Activated T-cell treated with anti-CD3 and anti-CD28 coated beads, Interleukin-2, amount 50 U/mL, for 24 hours (primary cell): ENCODE measurements at regions not wholly inside any gene's neighbourhood (a gene's known extent, or its start where the extent isn't known, plus 50 kb on each side); places are given as distances from the start of the nearest gene placed in this dataset.
"Not testable (repeated sequence)": the region's sequence is repeated elsewhere in the genome, so short reads cannot be mapped to it uniquely, and the experiment has no call there.

Experiments used
- DNase-seq: peaks from one replicate; pipeline ENCODE4 v3.0.0-alpha.2; 2020
- H3K27ac Mint-ChIP-seq: 2 replicates; pipeline ENCODE4 v1.8.0; 2020; ENCODE audit warnings: mild to moderate bottlenecking, mixed read lengths
- H3K27me3 Mint-ChIP-seq: 2 replicates; pipeline ENCODE4 v1.8.0; 2020; ENCODE audit warnings: mixed read lengths
- H3K36me3 Mint-ChIP-seq: 2 replicates; pipeline ENCODE4 v1.8.0; 2020; ENCODE audit warnings: low read depth, mixed read lengths
- H3K4me1 Mint-ChIP-seq: 2 replicates; pipeline ENCODE4 v1.8.0; 2020; ENCODE audit warnings: low read depth, mixed read lengths
- H3K4me3 Mint-ChIP-seq: 2 replicates; pipeline ENCODE4 v1.8.0; 2020; ENCODE audit warnings: mild to moderate bottlenecking, moderate library complexity, mixed read lengths
- H3K9me3 Mint-ChIP-seq: 2 replicates; pipeline ENCODE4 v1.8.0; 2020; ENCODE audit warnings: mixed read lengths

DNA sequence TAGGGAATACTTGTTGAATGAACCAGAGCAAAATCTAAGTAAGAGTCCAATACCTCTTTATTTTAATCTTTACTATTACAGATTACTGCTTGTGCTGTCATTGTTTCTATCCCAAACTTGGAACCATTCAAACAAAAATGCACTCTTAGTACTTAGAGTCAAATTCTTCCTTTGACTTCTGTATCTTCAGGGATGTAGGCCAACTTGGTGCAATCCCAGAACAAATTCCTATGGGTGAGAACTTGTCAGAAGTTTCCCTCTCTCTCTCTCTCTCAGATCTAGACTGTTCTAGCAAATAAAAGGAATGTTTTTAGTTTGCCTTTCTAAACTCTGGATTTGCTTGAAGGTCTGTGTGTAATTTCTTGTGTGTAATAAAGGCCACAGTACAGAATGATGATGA is 329.0 kb upstream of the TMTC4 start:
- peaks cover 6% of the 10 kb centered on the region for H3K27me3 Mint-ChIP-seq
- H3K9me3 Mint-ChIP-seq = no peaks in the 10 kb centered on the region
- H3K36me3 Mint-ChIP-seq = no peaks in the 10 kb centered on the region

DNA sequence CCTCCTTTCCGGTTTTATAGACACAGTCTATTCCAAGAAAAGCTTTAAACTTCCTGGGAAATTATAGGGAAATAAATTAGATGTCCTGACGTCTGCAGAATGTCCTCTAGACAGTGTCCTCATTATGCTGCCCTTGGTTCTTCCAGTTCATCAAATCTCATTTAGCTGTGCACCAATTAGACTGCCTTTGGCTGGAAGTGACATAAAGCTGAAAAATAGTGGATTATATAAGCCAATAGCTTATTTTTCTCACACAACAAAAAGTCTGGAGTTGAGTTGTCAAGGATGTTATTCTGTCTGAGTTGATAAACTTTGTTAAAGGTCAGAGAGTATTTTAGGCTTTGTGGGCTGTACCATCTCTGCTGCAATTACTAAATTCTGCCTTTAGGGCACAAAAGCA is 314.8 kb upstream of the TMTC4 start:
- Mint-ChIP-seq H3K4me3 (no peak overlapping the region), H3K9me3 (peaks cover 11% of the 10 kb centered on the region), H3K4me1 (no peaks in the 10 kb centered on the region), H3K36me3 (no peaks in the 10 kb centered on the region), H3K27ac (no peak overlapping the region), H3K27me3 (peaks cover 22% of the 10 kb centered on the region)
- DNase-seq = no peak

More for the DNA sequence above, 329.0 kb upstream of the TMTC4 start:
- no peak overlapping the region for H3K4me3 Mint-ChIP-seq
- DNase-seq = no peak
- no peaks in the 10 kb centered on the region for H3K4me1 Mint-ChIP-seq
- H3K27ac Mint-ChIP-seq = no peak overlapping the region

DNA sequence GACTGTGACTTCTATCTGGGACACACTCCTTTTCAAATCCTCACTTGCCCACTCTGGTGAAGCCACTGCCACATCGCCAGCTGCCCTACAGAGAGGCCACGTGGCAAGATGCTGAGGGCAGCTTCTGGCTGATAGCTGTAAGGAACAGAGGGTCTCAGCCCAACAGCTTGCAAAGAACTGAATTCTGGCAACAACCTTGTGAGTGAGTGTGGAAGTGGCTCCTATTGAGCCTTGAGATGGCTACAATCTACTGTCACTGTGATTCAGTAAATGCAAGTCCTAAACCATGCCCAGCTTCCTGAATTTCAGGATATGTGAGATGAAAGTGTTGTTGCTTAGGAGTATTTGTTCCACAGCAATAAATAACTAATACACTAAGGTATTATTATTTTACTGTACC is 314.3 kb upstream of the TMTC4 start:
- no peak for DNase-seq
- peaks cover 11% of the 10 kb centered on the region for H3K9me3 Mint-ChIP-seq
- H3K4me3 Mint-ChIP-seq = no peak overlapping the region
- peaks cover 22% of the 10 kb centered on the region for H3K27me3 Mint-ChIP-seq
- H3K27ac Mint-ChIP-seq = no peak overlapping the region
- H3K4me1 Mint-ChIP-seq = no peaks in the 10 kb centered on the region
- H3K36me3 Mint-ChIP-seq = no peaks in the 10 kb centered on the region

DNA sequence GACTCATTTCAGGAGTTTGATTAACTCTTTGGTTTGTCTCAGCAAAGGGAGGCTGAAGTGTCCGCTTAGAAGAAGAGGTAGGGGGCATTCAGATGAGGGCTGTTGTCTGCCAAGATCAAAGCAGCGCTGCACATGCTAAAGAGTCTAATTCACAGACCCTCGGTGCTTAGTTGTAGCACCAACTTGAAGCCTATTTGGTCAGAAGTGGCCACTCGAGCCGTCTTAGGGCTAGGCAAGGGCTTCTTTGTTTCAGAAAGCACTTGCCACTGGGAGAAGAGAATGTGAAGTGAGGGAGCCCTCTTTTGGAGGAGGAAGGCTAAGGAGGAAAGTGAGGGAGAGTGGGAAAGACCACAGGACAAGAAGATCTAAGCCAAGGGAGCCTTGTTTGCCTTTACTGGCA is 313.4 kb upstream of the TMTC4 start:
- no peak overlapping the region for H3K4me3 Mint-ChIP-seq
- H3K4me1 Mint-ChIP-seq = no peaks in the 10 kb centered on the region
- H3K36me3 Mint-ChIP-seq = no peaks in the 10 kb centered on the region
- peaks cover 25% of the 10 kb centered on the region for H3K27me3 Mint-ChIP-seq
- DNase-seq = no peak
- peaks cover 11% of the 10 kb centered on the region for H3K9me3 Mint-ChIP-seq
- no peak overlapping the region for H3K27ac Mint-ChIP-seq

DNA sequence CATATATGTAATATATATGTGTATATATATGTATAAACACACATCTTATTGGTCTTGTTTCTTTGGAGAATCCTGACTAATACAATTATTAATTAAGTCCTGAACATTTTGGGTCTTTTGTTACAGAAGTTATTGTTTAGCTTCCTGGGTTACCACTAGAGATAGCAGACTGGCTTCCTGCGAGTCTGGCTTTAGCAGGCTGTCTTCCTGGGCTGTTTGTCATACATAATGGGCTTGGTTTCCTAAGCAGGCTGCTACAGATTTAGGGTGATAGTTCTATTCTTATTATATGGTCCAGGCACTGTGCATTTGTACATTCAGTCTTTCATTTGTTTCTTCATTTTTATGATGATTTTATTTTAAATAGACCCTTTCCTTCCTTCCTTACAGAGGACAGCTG is 312.0 kb upstream of the TMTC4 start:
- DNase-seq = no peak
- Mint-ChIP-seq H3K4me3 (no peak overlapping the region), H3K4me1 (no peaks in the 10 kb centered on the region), H3K27me3 (peaks cover 22% of the 10 kb centered on the region), H3K27ac (no peak overlapping the region), H3K36me3 (no peaks in the 10 kb centered on the region), H3K9me3 (peaks cover 3% of the 10 kb centered on the region)

DNA sequence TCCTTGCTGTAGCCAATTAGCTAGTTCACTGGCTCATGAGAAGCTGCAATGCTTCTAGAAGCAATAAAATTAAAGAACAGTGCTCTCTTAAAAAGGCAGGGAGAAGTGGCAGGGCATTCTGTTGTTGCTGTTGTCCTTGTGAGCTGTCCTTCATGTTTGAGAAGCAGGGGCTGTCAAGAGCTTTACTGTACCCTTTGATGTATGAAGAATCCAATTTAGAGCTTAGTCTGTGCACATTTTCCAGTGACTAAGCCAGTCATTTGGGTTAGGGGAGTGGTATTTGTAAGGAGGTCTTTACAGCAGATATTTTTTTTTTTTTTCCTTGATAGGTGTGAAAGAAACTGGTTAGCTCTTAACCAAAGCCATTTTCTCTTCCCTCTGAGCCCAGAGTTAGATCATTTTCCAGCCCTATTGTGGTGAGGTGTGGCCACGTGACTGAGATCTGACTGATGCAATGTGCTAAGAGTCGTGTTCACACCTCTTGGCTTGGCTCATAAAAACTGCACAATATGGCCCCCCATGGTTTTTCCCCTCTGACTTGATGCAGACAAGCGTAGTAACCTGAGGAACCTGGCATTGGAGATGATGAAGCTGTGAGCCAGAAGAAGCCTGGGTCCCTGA is 309.6 kb upstream of the TMTC4 start:
- H3K4me1 Mint-ChIP-seq = no peaks in the 10 kb centered on the region
- no peak for DNase-seq
- H3K4me3 Mint-ChIP-seq = no peak overlapping the region
- H3K9me3 Mint-ChIP-seq = no peaks in the 10 kb centered on the region
- H3K27ac Mint-ChIP-seq = no peak overlapping the region
- peaks cover 18% of the 10 kb centered on the region for H3K27me3 Mint-ChIP-seq
- H3K36me3 Mint-ChIP-seq = no peaks in the 10 kb centered on the region

DNA sequence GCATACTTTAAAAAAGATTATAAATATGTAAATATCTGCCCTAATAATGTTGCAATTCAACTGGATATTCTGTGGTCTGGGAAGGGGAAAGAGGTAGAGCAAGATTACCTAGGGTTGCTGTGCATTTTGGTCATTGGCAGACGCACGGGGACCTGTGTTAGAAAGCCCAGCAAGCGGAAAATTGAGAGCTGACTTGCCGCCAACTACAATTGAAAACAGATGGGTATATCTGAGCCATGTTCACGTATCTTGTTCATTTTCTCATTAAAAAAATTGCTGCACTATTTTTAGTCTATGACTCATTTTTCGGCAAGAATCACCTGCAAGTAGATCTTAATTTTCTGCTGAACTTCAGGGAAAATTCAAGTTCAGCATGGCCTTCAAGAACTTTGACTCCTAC is 308.5 kb upstream of the TMTC4 start:
- no peak overlapping the region for H3K27ac Mint-ChIP-seq
- no peaks in the 10 kb centered on the region for H3K9me3 Mint-ChIP-seq
- no peaks in the 10 kb centered on the region for H3K4me1 Mint-ChIP-seq
- no peak for DNase-seq
- H3K27me3 Mint-ChIP-seq = peaks cover 22% of the 10 kb centered on the region
- H3K36me3 Mint-ChIP-seq = no peaks in the 10 kb centered on the region
- H3K4me3 Mint-ChIP-seq = no peak overlapping the region

DNA sequence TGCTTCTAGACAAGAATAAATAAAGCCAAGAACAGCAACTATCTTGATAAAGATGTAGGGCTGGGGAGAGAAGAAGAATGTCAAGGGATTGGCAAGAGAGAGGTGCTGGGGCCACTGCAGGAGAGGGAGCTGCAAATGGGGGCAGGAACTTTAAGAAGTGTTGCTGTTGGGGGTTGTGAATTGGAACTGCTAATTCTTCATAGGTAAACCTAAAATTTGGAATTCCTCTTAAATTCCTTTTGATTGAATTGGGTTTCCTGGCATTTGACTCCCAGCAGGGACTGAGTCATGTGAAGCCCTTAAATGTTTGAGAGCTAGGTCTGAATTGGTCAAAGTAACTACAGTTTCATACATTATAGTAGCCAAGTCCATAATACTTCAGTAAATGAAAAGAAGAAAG is 305.6 kb upstream of the TMTC4 start:
- no peak overlapping the region for H3K4me3 Mint-ChIP-seq
- no peak overlapping the region for H3K27ac Mint-ChIP-seq
- H3K9me3 Mint-ChIP-seq = no peaks in the 10 kb centered on the region
- H3K27me3 Mint-ChIP-seq = peaks cover 28% of the 10 kb centered on the region
- no peak for DNase-seq
- H3K36me3 Mint-ChIP-seq = no peaks in the 10 kb centered on the region
- no peaks in the 10 kb centered on the region for H3K4me1 Mint-ChIP-seq

DNA sequence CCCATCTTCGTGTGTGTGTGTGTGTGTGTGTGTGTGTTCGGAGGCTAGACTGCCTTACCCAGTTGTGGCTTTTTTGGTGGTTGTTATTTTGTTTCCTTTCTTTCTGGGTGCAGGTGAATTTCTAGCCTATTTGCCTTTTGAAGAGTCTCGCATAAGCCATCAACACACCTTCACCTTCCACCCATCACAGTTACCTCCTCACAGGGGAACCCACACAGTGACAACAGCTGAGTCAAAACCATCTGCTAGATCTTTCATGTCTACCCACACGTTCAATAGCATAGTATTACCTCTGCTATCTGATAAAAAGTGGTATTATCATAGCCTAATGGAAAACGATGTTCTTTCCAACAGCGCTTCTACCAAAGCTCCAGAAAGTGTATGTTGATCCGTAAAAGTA is 303.2 kb upstream of the TMTC4 start:
- Mint-ChIP-seq H3K4me1 (no peaks in the 10 kb centered on the region), H3K4me3 (no peak overlapping the region), H3K27me3 (peaks cover 25% of the 10 kb centered on the region), H3K36me3 (no peaks in the 10 kb centered on the region), H3K9me3 (no peaks in the 10 kb centered on the region), H3K27ac (no peak overlapping the region)
- no peak for DNase-seq

DNA sequence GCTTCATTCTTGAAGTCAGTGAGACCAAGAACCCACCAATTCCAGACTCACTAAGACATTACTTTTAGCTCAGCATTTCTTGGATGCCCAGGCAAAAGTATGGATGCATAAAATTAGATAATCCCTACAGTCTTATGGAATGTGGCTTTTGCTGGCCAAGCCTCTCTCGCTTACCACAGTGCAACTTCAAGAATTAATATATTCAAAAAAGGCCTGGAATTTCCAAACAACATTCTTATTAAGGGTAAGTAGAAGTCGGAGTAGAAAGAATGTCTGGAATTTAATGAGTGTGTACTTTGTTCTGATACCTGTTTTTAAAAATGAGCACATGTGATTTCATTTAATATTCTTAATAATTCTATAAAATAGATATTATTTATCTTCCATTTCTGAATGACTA is 302.4 kb upstream of the TMTC4 start:
- H3K36me3 Mint-ChIP-seq = no peaks in the 10 kb centered on the region
- H3K4me1 Mint-ChIP-seq = no peaks in the 10 kb centered on the region
- no peak for DNase-seq
- H3K27me3 Mint-ChIP-seq = peaks cover 24% of the 10 kb centered on the region
- no peak overlapping the region for H3K27ac Mint-ChIP-seq
- no peak overlapping the region for H3K4me3 Mint-ChIP-seq
- H3K9me3 Mint-ChIP-seq = peaks cover 4% of the 10 kb centered on the region

DNA sequence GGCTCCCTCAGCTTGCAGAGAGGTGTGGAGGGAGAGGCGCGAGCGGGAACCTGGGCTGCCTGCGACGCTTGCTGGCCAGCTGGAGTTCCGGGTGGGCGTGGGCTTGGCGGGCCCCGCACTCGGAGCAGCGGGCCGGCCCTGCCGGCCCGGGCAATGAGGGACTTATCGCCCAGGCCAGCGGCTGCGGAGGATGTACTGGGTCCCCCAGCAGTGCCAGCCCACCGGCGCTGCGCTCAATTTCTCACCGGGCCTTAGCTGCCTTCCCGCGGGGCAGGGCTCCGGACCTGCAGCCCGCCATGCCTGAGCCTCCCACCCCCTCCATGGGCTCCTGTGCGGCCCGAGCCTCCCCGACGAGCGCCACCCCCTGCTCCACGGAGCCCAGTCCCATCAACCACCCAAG is 301.1 kb upstream of the TMTC4 start:
- not testable (repeated sequence) for H3K36me3 Mint-ChIP-seq, H3K4me3 Mint-ChIP-seq, H3K27ac Mint-ChIP-seq, H3K9me3 Mint-ChIP-seq, H3K4me1 Mint-ChIP-seq, DNase-seq
- peaks cover 17% of the 10 kb centered on the region for H3K27me3 Mint-ChIP-seq

DNA sequence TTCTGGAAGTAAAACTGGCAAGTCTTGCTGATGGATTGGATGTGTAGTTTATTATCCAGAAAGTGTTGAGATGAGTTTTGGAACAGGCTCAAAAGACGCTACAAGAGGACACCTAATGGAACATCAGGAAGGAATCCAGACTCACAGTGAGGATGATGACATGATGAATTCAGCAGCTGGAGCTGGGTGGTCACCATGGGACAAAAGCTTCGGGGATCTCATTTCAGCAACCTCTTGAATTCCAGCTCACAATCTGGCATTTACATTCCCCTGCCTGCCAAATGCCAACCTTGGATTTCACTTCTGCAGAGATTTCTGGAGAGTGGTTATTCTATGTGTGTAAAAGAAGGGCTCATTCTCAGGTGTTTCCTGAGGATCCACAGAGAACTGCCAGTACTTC is 288.0 kb upstream of the TMTC4 start:
- Mint-ChIP-seq H3K4me1 (no peaks in the 10 kb centered on the region), H3K4me3 (no peak overlapping the region), H3K9me3 (peaks cover 2% of the 10 kb centered on the region), H3K27me3 (peaks cover 6% of the 10 kb centered on the region), H3K27ac (no peak overlapping the region), H3K36me3 (no peaks in the 10 kb centered on the region)
- DNase-seq = no peak

DNA sequence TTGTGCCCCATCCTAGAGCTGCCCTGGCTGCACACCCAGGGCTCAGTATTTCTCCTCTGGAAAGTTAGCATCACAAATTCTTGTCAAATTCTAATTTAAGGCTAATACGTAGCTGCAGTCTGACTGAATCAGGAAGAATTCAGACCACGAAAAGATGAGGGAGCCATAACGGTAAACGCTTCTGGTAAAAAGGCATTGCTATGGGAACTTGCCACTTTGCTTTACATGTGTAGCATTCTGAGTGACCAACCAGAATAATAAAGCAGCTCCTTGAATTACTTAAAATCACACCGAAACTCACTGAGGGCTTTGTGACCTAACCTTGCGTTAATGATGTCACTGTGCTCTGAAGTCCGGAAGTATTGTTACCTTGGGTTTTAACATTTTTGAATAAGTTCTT is 286.6 kb upstream of the TMTC4 start:
- peaks cover 9% of the 10 kb centered on the region for H3K27me3 Mint-ChIP-seq
- H3K4me1 Mint-ChIP-seq = no peaks in the 10 kb centered on the region
- no peak for DNase-seq
- H3K4me3 Mint-ChIP-seq = no peak overlapping the region
- no peak overlapping the region for H3K27ac Mint-ChIP-seq
- H3K36me3 Mint-ChIP-seq = no peaks in the 10 kb centered on the region
- H3K9me3 Mint-ChIP-seq = peaks cover 2% of the 10 kb centered on the region

DNA sequence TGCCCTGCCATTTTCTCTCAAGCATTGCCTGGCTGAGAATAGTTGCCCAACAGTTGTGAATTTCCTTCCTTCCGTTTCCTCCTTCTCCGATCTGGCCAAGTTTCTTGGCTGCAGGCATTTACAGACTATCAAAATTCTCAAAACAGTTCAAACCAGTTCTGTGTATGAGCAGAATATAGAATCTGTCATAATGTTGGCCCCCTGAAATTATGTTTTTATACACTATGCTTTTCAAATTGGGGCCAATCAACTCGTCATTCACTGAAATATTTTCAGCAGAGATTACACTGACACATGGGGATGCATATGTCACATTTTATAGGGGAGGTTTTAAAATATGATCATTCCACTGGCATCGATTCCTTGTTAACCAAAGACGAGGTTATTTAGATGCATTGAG is 284.2 kb upstream of the TMTC4 start:
- H3K27ac Mint-ChIP-seq = no peak overlapping the region
- H3K4me1 Mint-ChIP-seq = no peaks in the 10 kb centered on the region
- no peak for DNase-seq
- no peaks in the 10 kb centered on the region for H3K9me3 Mint-ChIP-seq
- peaks cover 9% of the 10 kb centered on the region for H3K27me3 Mint-ChIP-seq
- no peaks in the 10 kb centered on the region for H3K36me3 Mint-ChIP-seq
- H3K4me3 Mint-ChIP-seq = no peak overlapping the region

DNA sequence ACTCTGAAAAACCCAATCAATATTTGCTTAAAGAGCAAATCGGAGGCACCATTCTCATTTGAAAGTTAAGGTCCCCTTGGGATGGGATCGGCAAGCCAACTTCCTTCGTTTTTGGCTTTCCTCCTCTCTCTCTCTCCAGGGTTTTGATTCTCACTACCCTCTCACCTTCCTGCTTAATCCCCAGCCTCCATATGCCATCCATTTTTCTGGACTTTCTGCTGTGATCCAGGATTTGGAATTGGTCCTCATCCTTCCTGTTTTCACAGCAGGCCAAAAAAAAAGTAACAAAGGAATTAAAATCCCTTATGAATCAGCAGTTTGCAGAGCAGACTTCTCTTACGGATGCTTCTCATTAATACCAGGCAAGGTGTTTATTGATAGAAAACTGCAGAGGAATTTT is 283.1 kb upstream of the TMTC4 start:
- Mint-ChIP-seq H3K27ac (no peak overlapping the region), H3K27me3 (peaks cover 9% of the 10 kb centered on the region), H3K9me3 (no peaks in the 10 kb centered on the region), H3K36me3 (no peaks in the 10 kb centered on the region), H3K4me1 (no peaks in the 10 kb centered on the region), H3K4me3 (no peak overlapping the region)
- no peak for DNase-seq
